OCI-LY1 (cell line): ENCODE measurements at regions not wholly inside any gene's neighbourhood (a gene's known extent, or its start where the extent isn't known, plus 50 kb on each side); places are given as distances from the start of the nearest gene placed in this dataset.

ENCODE experiments used
- H2AFZ ChIP-seq: fragments of 200-600 bp; sonication (generic), shearing (Covaris generic); 2 replicates; pipeline ENCODE4 v1.6.0; 2014; ENCODE audit warnings: antibody characterized with exemption, mild to moderate bottlenecking, low read length
- H3F3A ChIP-seq: fragments of 200-600 bp; sonication (generic), shearing (Covaris generic); 2 replicates; pipeline ENCODE4 v1.6.0; 2014; ENCODE audit warnings: mild to moderate bottlenecking, antibody characterized with exemption, low read length, moderate library complexity; ENCODE audit not compliant: insufficient read depth
- H3K27ac ChIP-seq: fragments of 200-600 bp; sonication (generic); 2 replicates; pipeline ENCODE4 v1.5.1; 2014; ENCODE audit warnings: low read length, mixed run types, mild to moderate bottlenecking, low read depth; ENCODE audit not compliant: poor library complexity, severe bottlenecking
- H3K27me3 ChIP-seq: fragments of 200-600 bp; sonication (generic); 2 replicates; pipeline ENCODE4 v1.6.0; 2014; ENCODE audit warnings: antibody characterized with exemption, mild to moderate bottlenecking, low read length, moderate library complexity; ENCODE audit not compliant: insufficient read depth
- H3K36me3 ChIP-seq: fragments of 200-600 bp; sonication (generic); 2 replicates; pipeline ENCODE4 v1.6.1; 2014; ENCODE audit warnings: mild to moderate bottlenecking, antibody characterized with exemption, low read length, moderate library complexity, mixed read lengths; ENCODE audit not compliant: insufficient read depth
- H3K4me1 ChIP-seq: fragments of 200-600 bp; sonication (generic); 2 replicates; pipeline ENCODE4 v1.5.1; 2014; ENCODE audit warnings: mild to moderate bottlenecking, low read length, moderate library complexity; ENCODE audit not compliant: insufficient read depth, severe bottlenecking
- H3K4me2 ChIP-seq: fragments of 200-600 bp; sonication (generic), shearing (Covaris generic); 2 replicates; pipeline ENCODE4 v1.6.1; 2014; ENCODE audit warnings: low read length
- H3K4me3 ChIP-seq: fragments of 200-600 bp; sonication (generic); 2 replicates; pipeline ENCODE4 v1.5.1; 2014; ENCODE audit warnings: low read length, low read depth, mild to moderate bottlenecking, mixed read lengths; ENCODE audit not compliant: poor library complexity, severe bottlenecking
- H3K79me2 ChIP-seq: fragments of 200-600 bp; shearing (Covaris generic); 2 replicates; pipeline ENCODE4 v1.6.1; 2016; ENCODE audit warnings: mixed run types, low read length, mixed read lengths; ENCODE audit not compliant: insufficient read depth
- H3K9ac ChIP-seq: fragments of 200-600 bp; sonication (generic), shearing (Covaris generic); 2 replicates; pipeline ENCODE4 v1.6.1; 2014; ENCODE audit warnings: mild to moderate bottlenecking, low read length, mixed read lengths
- H3K9me2 ChIP-seq: fragments of 200-600 bp; sonication (generic), shearing (Covaris generic); 2 replicates; pipeline ENCODE4 v1.6.1; 2014; ENCODE audit warnings: low read depth, mild to moderate bottlenecking, low read length, mixed read lengths
- H3K9me3 ChIP-seq: fragments of 200-600 bp; shearing (Covaris generic); 2 replicates; pipeline ENCODE4 v1.6.1; 2014; ENCODE audit warnings: low read length, mixed read lengths
- H4K20me1 ChIP-seq: fragments of 200-600 bp; sonication (generic), shearing (Covaris generic); 2 replicates; pipeline ENCODE4 v1.6.0; 2016; ENCODE audit warnings: mild to moderate bottlenecking, low read length; ENCODE audit not compliant: insufficient read depth
- CTCF ChIP-seq: fragments of 200-600 bp; sonication (generic), shearing (Covaris generic); IDR thresholded peaks from 2 replicates; pipeline ENCODE4 v1.5.1; 2017; ENCODE audit warnings: mild to moderate bottlenecking, antibody characterized with exemption, low read length, moderate library complexity, mixed read lengths
- EZH2 ChIP-seq: fragments of 200-600 bp; sonication (generic), shearing (Covaris generic); IDR thresholded peaks from 2 replicates; pipeline ENCODE4 v1.8.0; 2017; ENCODE audit warnings: borderline replicate concordance, mixed run types, mild to moderate bottlenecking, antibody characterized with exemption, low read length, moderate library complexity, mixed read lengths

GRCh38 chr4:62377245-62377644, 1177.1 kb downstream of the ADGRL3 start:
- Histone ChIP-seq H3K9ac (no peak overlapping the region), H3K36me3 (no peaks in the 10 kb centered on the region), H3K27me3 (no peaks in the 10 kb centered on the region), H3K4me3 (no peak overlapping the region), H3K4me2 (no peak overlapping the region), H3K79me2 (no peaks in the 10 kb centered on the region), H4K20me1 (no peaks in the 10 kb centered on the region), H3K9me3 (no peaks in the 10 kb centered on the region), H3K9me2 (no peaks in the 10 kb centered on the region), H3K4me1 (no peaks in the 10 kb centered on the region), H3K27ac (no peak overlapping the region), H2AFZ (no peak overlapping the region), H3F3A (no peaks in the 10 kb centered on the region)
- no peak for TF ChIP-seq EZH2
- TF ChIP-seq CTCF, result no peak

- TF ChIP-seq CTCF, result no peak
- TF ChIP-seq EZH2, result no peak
- Histone ChIP-seq H3K4me2 (no peak overlapping the region), H4K20me1 (no peaks in the 10 kb centered on the region), H3K79me2 (no peaks in the 10 kb centered on the region), H3K9me3 (no peaks in the 10 kb centered on the region), H3K9ac (no peak overlapping the region), H3F3A (no peaks in the 10 kb centered on the region), H3K27me3 (no peaks in the 10 kb centered on the region), H3K36me3 (no peaks in the 10 kb centered on the region), H3K4me1 (no peaks in the 10 kb centered on the region), H3K27ac (no peak overlapping the region), H2AFZ (no peak overlapping the region), H3K9me2 (no peaks in the 10 kb centered on the region), H3K4me3 (no peak overlapping the region)
These were observed 1166.8 kb downstream of the ADGRL3 start for GRCh38 chr4:62366939-62367338.

GRCh38 chr4:62360156-62360545, 1160.0 kb downstream of the ADGRL3 start:
- Histone ChIP-seq H3K9me2 (no peaks in the 10 kb centered on the region), H3K79me2 (no peaks in the 10 kb centered on the region), H3K4me2 (no peak overlapping the region), H3K4me3 (no peak overlapping the region), H4K20me1 (no peaks in the 10 kb centered on the region), H3K27ac (no peak overlapping the region), H3K27me3 (no peaks in the 10 kb centered on the region), H3K9me3 (no peaks in the 10 kb centered on the region), H3F3A (no peaks in the 10 kb centered on the region), H3K4me1 (no peaks in the 10 kb centered on the region), H3K36me3 (no peaks in the 10 kb centered on the region), H3K9ac (no peak overlapping the region), H2AFZ (no peak overlapping the region)
- no peak for TF ChIP-seq EZH2

GRCh38 chr4:62359441-62360155, 1159.5 kb downstream of the ADGRL3 start:
- H3K4me3 ChIP-seq, result no peak overlapping the region
- H3K36me3 ChIP-seq, result no peaks in the 10 kb centered on the region
- H3K27me3 ChIP-seq, result no peaks in the 10 kb centered on the region
- no peaks in the 10 kb centered on the region for H3K4me1 ChIP-seq
- H2AFZ ChIP-seq, result no peak overlapping the region
- no peaks in the 10 kb centered on the region for H3K9me3 ChIP-seq
- no peaks in the 10 kb centered on the region for H3K79me2 ChIP-seq
- H3K27ac ChIP-seq, result no peak overlapping the region
- no peaks in the 10 kb centered on the region for H4K20me1 ChIP-seq
- no peak overlapping the region for H3K9ac ChIP-seq
- H3F3A ChIP-seq, result no peaks in the 10 kb centered on the region
- TF ChIP-seq CTCF (no peak), EZH2 (no peak)
- H3K4me2 ChIP-seq, result no peak overlapping the region
- H3K9me2 ChIP-seq, result no peaks in the 10 kb centered on the region
